Fibroblast of lung (primary cell): ENCODE measurements at regions not wholly inside any gene's neighbourhood (a gene's known extent, or its start where the extent isn't known, plus 50 kb on each side); places are given as distances from the start of the nearest gene placed in this dataset.

Experiments
- DNase-seq, 2 donors: peaks; one replicate each; pipeline versions ENCODE4 v3.0.0 to v3.0.0-alpha.2; 2010; ENCODE audit warnings: low read depth in 2 of 2
- H2AFZ ChIP-seq: 2 replicates; pipeline ENCODE4 v1.5.1; 2012; ENCODE audit warnings: low read length, control low read depth, inconsistent platforms
- H3K27ac ChIP-seq: 2 replicates; pipeline ENCODE4 v1.5.1; 2011; ENCODE audit warnings: low read length, control low read depth; ENCODE audit not compliant: insufficient read depth
- H3K27me3 ChIP-seq: 2 replicates; pipeline ENCODE4 v1.5.1; 2011; ENCODE audit warnings: mild to moderate bottlenecking, low read length; ENCODE audit not compliant: control insufficient read depth, insufficient read depth
- H3K36me3 ChIP-seq: 2 replicates; pipeline ENCODE4 v1.5.1; 2011; ENCODE audit warnings: low read length; ENCODE audit not compliant: control insufficient read depth, insufficient read depth
- H3K4me1 ChIP-seq: 2 replicates; pipeline ENCODE4 v1.5.1; 2011; ENCODE audit warnings: low read length; ENCODE audit not compliant: control insufficient read depth, insufficient read depth; ENCODE audit errors: extremely low read depth
- H3K4me2 ChIP-seq: 2 replicates; pipeline ENCODE4 v1.5.1; 2011; ENCODE audit warnings: low read length, control low read depth; ENCODE audit not compliant: insufficient read depth; ENCODE audit errors: extremely low read depth
- H3K4me3 ChIP-seq, 4 experiments: fragments of 200-600 bp in 1 of 4; sonication (generic) in 1 of 4; replicated peaks in 1 of 4; 2 replicates each; pipeline ENCODE4 v1.5.1; 2011 to 2016; ENCODE audit warnings: low read length in 4 of 4, low read depth in 3 of 4, mild to moderate bottlenecking in 3 of 4, control low read depth in 2 of 4, inconsistent platforms in 1 of 4, mixed read lengths in 1 of 4; ENCODE audit not compliant: insufficient read depth in 1 of 4; ENCODE audit errors: control extremely low read depth in 1 of 4
- H3K79me2 ChIP-seq: 2 replicates; pipeline ENCODE4 v1.5.1; 2012; ENCODE audit warnings: mild to moderate bottlenecking, low read length, inconsistent platforms; ENCODE audit not compliant: control insufficient read depth, insufficient read depth
- H3K9ac ChIP-seq: 2 replicates; pipeline ENCODE4 v1.5.1; 2011; ENCODE audit warnings: mild to moderate bottlenecking, low read length, control low read depth; ENCODE audit not compliant: insufficient read depth
- H3K9me3 ChIP-seq: 2 replicates; pipeline ENCODE4 v1.5.1; 2012; ENCODE audit warnings: low read depth, low read length; ENCODE audit not compliant: control insufficient read depth, insufficient read depth
- H4K20me1 ChIP-seq: 2 replicates; pipeline ENCODE4 v1.5.1; 2011; ENCODE audit warnings: low read length; ENCODE audit not compliant: control insufficient read depth, insufficient read depth; ENCODE audit errors: extremely low read depth
- EZH2 ChIP-seq: IDR thresholded peaks from 2 replicates; pipeline ENCODE4 v1.5.1; 2012; ENCODE audit warnings: low read length, control low read depth, mild to moderate bottlenecking; ENCODE audit errors: missing control alignments
- TF ChIP-seq, protein P1 (sequence below), 2 donors: IDR thresholded peaks in 1 of 2; conservative IDR thresholded peaks in 1 of 2; 1 replicate in 1 of 2; 2 replicates in 1 of 2; pipeline ENCODE4 v1.5.1; 2011 to 2012; ENCODE audit warnings: low read length in 2 of 2, control low read depth in 1 of 2, inconsistent platforms in 1 of 2, low read depth in 1 of 2, mild to moderate bottlenecking in 1 of 2

DNA sequence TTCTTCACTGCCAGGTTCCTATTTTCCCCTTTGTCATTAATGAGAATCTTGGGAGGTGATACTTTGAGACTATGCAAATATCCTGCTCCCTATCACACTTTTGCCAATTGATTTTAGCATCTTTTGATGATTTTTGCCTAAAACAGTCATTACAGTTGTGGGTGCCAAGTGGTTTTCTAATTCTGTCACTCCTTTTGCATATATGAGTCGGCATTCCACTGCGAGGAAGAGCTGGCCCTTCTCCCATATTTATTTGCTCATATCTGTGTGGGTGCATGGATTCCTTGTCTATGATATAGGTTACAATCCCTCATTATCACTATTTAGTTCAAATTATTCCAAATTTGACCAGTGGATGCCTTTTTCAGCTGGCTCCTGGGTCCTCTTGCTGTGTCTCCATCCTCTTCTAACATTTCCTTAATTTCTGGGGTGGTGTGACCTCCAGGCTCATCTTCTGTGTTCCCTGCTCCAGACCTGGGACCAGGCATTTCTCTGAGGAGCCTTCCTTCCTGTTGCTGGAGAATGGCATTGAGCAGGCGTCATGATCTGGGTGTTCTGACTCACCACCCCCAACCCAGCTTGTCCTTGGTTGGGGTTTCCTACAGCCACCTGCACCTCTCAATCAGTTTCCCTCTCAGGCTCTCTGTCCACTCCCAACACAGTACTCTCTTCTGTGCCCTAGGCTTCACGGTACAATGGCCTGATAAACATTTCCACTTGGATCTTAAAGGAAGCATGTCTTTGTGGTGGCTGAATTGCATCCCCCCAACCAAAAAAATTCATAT is 106.7 kb downstream of the NXNL2 start:
- Histone ChIP-seq H3K4me1 (no peaks in the 10 kb centered on the region), H3K4me2 (no peak overlapping the region), H3K36me3 (no peaks in the 10 kb centered on the region), H3K9me3 (no peaks in the 10 kb centered on the region), H3K27me3 (no peaks in the 10 kb centered on the region), H3K27ac (no peak overlapping the region), H4K20me1 (no peaks in the 10 kb centered on the region), H3K4me3 (no peak overlapping the region), H3K9ac (no peak overlapping the region), H2AFZ (no peak overlapping the region), H3K79me2 (no peaks in the 10 kb centered on the region)
- DNase-seq: peak in 1 of 2 donors; percentile 29
- TF ChIP-seq, protein P1, sequence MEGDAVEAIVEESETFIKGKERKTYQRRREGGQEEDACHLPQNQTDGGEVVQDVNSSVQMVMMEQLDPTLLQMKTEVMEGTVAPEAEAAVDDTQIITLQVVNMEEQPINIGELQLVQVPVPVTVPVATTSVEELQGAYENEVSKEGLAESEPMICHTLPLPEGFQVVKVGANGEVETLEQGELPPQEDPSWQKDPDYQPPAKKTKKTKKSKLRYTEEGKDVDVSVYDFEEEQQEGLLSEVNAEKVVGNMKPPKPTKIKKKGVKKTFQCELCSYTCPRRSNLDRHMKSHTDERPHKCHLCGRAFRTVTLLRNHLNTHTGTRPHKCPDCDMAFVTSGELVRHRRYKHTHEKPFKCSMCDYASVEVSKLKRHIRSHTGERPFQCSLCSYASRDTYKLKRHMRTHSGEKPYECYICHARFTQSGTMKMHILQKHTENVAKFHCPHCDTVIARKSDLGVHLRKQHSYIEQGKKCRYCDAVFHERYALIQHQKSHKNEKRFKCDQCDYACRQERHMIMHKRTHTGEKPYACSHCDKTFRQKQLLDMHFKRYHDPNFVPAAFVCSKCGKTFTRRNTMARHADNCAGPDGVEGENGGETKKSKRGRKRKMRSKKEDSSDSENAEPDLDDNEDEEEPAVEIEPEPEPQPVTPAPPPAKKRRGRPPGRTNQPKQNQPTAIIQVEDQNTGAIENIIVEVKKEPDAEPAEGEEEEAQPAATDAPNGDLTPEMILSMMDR (conservative IDR thresholded peaks at IDR 0.05 in 1 of 2, IDR thresholded peaks at IDR 0.05 in 1 of 2; ENCODE audit: low read depth in 1 of 2, low read length in 2 of 2): no peak
- TF ChIP-seq EZH2: no peak

GRCh38 chr9:88642336-88642735 is 107.4 kb downstream of the NXNL2 start:
- H3K9ac ChIP-seq: no peak overlapping the region
- TF ChIP-seq EZH2: no peak
- TF ChIP-seq, protein P1 (conservative IDR thresholded peaks at IDR 0.05 in 1 of 2, IDR thresholded peaks at IDR 0.05 in 1 of 2; ENCODE audit: low read depth in 1 of 2, low read length in 2 of 2): no peak
- DNase-seq: no peak
- no peaks in the 10 kb centered on the region for H3K4me1 ChIP-seq
- no peaks in the 10 kb centered on the region for H3K79me2 ChIP-seq
- H3K27ac ChIP-seq: no peak overlapping the region
- H4K20me1 ChIP-seq: no peaks in the 10 kb centered on the region
- no peak overlapping the region for H2AFZ ChIP-seq
- H3K27me3 ChIP-seq: no peaks in the 10 kb centered on the region
- no peaks in the 10 kb centered on the region for H3K9me3 ChIP-seq
- no peak overlapping the region for H3K4me2 ChIP-seq
- H3K4me3 ChIP-seq: no peak overlapping the region
- H3K36me3 ChIP-seq: no peaks in the 10 kb centered on the region

GRCh38 chr9:88643931-88644330 is 109.0 kb downstream of the NXNL2 start:
- Histone ChIP-seq H3K9me3 (no peaks in the 10 kb centered on the region), H2AFZ (no peak overlapping the region), H3K9ac (no peak overlapping the region), H3K4me1 (no peaks in the 10 kb centered on the region), H3K27me3 (no peaks in the 10 kb centered on the region), H3K79me2 (no peaks in the 10 kb centered on the region), H4K20me1 (no peaks in the 10 kb centered on the region), H3K36me3 (no peaks in the 10 kb centered on the region), H3K4me2 (no peak overlapping the region), H3K4me3 (no peak overlapping the region), H3K27ac (no peak overlapping the region)
- TF ChIP-seq EZH2: no peak
- TF ChIP-seq, protein P1 (conservative IDR thresholded peaks at IDR 0.05 in 1 of 2, IDR thresholded peaks at IDR 0.05 in 1 of 2; ENCODE audit: low read depth in 1 of 2, low read length in 2 of 2): no peak
- no peak for DNase-seq
